CD14-positive monocyte (primary cell): ENCODE measurements at regions not wholly inside any gene's neighbourhood (a gene's known extent, or its start where the extent isn't known, plus 50 kb on each side); places are given as distances from the start of the nearest gene placed in this dataset.

ENCODE experiments used
- DNase-seq, 3 donors: peaks; one replicate each; pipeline ENCODE4 v3.0.0-alpha.2; 2011 to 2022
- H2AFZ ChIP-seq: 2 replicates; pipeline ENCODE4 v1.6.0; 2012; ENCODE audit warnings: mild to moderate bottlenecking, low read depth, low read length, inconsistent platforms; ENCODE audit not compliant: insufficient read depth, poor library complexity, severe bottlenecking
- H3K27ac ChIP-seq, 2 donors: 1 replicate in 1 of 2; 2 replicates in 1 of 2; pipeline ENCODE4 v1.5.1; 2012 to 2013; ENCODE audit warnings: low read length in 2 of 2, control low read depth in 1 of 2, inconsistent platforms in 1 of 2, low read depth in 1 of 2, mild to moderate bottlenecking in 1 of 2
- H3K27me3 ChIP-seq, 2 donors: one replicate each; pipeline versions ENCODE4 v1.6.0 to v1.6.1; 2011 to 2013; ENCODE audit warnings: low read length in 2 of 2; ENCODE audit not compliant: control insufficient read depth in 2 of 2, insufficient read depth in 2 of 2
- H3K36me3 ChIP-seq, 2 donors: replicated peaks in 1 of 2; 1 replicate in 1 of 2; 2 replicates in 1 of 2; pipeline versions ENCODE4 v1.5.1 to v1.6.1; 2012 to 2013; ENCODE audit warnings: low read length in 2 of 2, control low read depth in 1 of 2, inconsistent platforms in 1 of 2, mild to moderate bottlenecking in 1 of 2; ENCODE audit not compliant: insufficient read depth in 2 of 2, control insufficient read depth in 1 of 2
- H3K4me1 ChIP-seq, 2 donors: 1 replicate in 1 of 2; 2 replicates in 1 of 2; pipeline versions ENCODE4 v1.5.1 to v1.6.1; 2012 to 2013; ENCODE audit warnings: low read length in 2 of 2, control low read depth in 1 of 2, inconsistent platforms in 1 of 2, mild to moderate bottlenecking in 1 of 2, moderate library complexity in 1 of 2; ENCODE audit not compliant: insufficient read depth in 2 of 2, control insufficient read depth in 1 of 2
- H3K4me2 ChIP-seq: replicated peaks from 2 replicates; pipeline ENCODE3; 2012; ENCODE audit warnings: low read length, moderate library complexity, mild to moderate bottlenecking; ENCODE audit not compliant: poor library complexity, severe bottlenecking; ENCODE audit errors: extremely low read depth
- H3K4me3 ChIP-seq, 3 experiments: fragments of 200-600 bp in 1 of 3; sonication (generic) in 1 of 3; replicated peaks in 1 of 3; 1 replicate in 2 of 3; 2 replicates in 1 of 3; pipeline ENCODE4 v1.5.1; 2011 to 2013; ENCODE audit warnings: low read length in 3 of 3, mild to moderate bottlenecking in 3 of 3, control low read depth in 2 of 3, low read depth in 2 of 3, inconsistent platforms in 1 of 3, moderate library complexity in 1 of 3
- H3K79me2 ChIP-seq: 2 replicates; pipeline ENCODE4 v1.6.0; 2012; ENCODE audit warnings: mild to moderate bottlenecking, control low read depth, inconsistent platforms, low read length, moderate library complexity; ENCODE audit not compliant: insufficient read depth
- H3K9ac ChIP-seq: 2 replicates; pipeline ENCODE4 v1.6.0; 2017; ENCODE audit warnings: low read length, mild to moderate bottlenecking; ENCODE audit not compliant: insufficient read depth, poor library complexity, severe bottlenecking
- H3K9me3 ChIP-seq, 2 donors: replicated peaks in 1 of 2; 1 replicate in 1 of 2; 2 replicates in 1 of 2; pipeline versions ENCODE4 v1.5.1 to v1.6.1; 2012 to 2013; ENCODE audit warnings: low read length in 2 of 2, control low read depth in 1 of 2; ENCODE audit not compliant: control insufficient read depth in 1 of 2, insufficient read depth in 1 of 2
- H4K20me1 ChIP-seq: 2 replicates; pipeline ENCODE4 v1.6.0; 2012; ENCODE audit warnings: mild to moderate bottlenecking, low read length, control low read depth, moderate library complexity; ENCODE audit not compliant: insufficient read depth
- H3K27ac Mint-ChIP-seq, 7 donors: one replicate each; pipeline ENCODE4 v1.8.0; 2020; ENCODE audit warnings: mild to moderate bottlenecking in 7 of 7, mixed read lengths in 7 of 7, moderate library complexity in 6 of 7, inconsistent platforms in 2 of 7
- H3K27me3 Mint-ChIP-seq, 3 donors: one replicate each; pipeline ENCODE4 v1.8.0; 2021 to 2022; ENCODE audit warnings: low read depth in 3 of 3, mild to moderate bottlenecking in 3 of 3, mixed read lengths in 3 of 3, moderate library complexity in 3 of 3, inconsistent platforms in 1 of 3
- H3K36me3 Mint-ChIP-seq, 2 donors: one replicate each; pipeline ENCODE4 v1.8.0; 2020; ENCODE audit warnings: mixed read lengths in 2 of 2, inconsistent platforms in 1 of 2, mild to moderate bottlenecking in 1 of 2
- H3K4me1 Mint-ChIP-seq: one replicate; pipeline ENCODE4 v1.8.0; 2020; ENCODE audit warnings: mild to moderate bottlenecking, mixed read lengths
- H3K4me3 Mint-ChIP-seq, 2 donors: one replicate each; pipeline ENCODE4 v1.8.0; 2020; ENCODE audit warnings: mild to moderate bottlenecking in 2 of 2, mixed read lengths in 2 of 2, moderate library complexity in 1 of 2
- H3K9me3 Mint-ChIP-seq, 7 donors: one replicate each; pipeline ENCODE4 v1.8.0; 2020 to 2022; ENCODE audit warnings: mixed read lengths in 7 of 7, mild to moderate bottlenecking in 6 of 7, moderate library complexity in 6 of 7, inconsistent platforms in 2 of 7
- CTCF ChIP-seq: fragments of 200-600 bp; IDR thresholded peaks from one replicate; pipeline ENCODE4 v1.8.0; 2022; ENCODE audit warnings: antibody characterized with exemption, mild to moderate bottlenecking
- WGBS: methylation state at CpG from one replicate; pipeline ENCODE4 v1.1.5; 2013; ENCODE audit warnings: missing lambda C conversion rate; ENCODE audit not compliant: insufficient coverage; 5-methylcytosine and 5-hydroxymethylcytosine counted together
- intact Hi-C, 2 donors: fragments of 100-400 bp; cut with micrococcal nuclease; formaldehyde crosslinking; loops; one replicate each; pipeline versions ENCODE4 v1.15.0 to v1.15.1; 2023

- intact Hi-C loops = no loop called here
- Histone ChIP-seq H3K27ac (no peak overlapping the region), H4K20me1 (no peaks in the 10 kb centered on the region), H3K9me3 (no peaks in the 10 kb centered on the region), H3K4me1 (no peaks in the 10 kb centered on the region), H3K27me3 (no peaks in the 10 kb centered on the region), H3K4me3 (no peak overlapping the region), H3K36me3 (no peaks in the 10 kb centered on the region), H3K79me2 (no peaks in the 10 kb centered on the region), H2AFZ (no peak overlapping the region), H3K9ac (no peak overlapping the region), H3K4me2 (no peak overlapping the region)
- DNase-seq = no peak
- H3K27me3 Mint-ChIP-seq = no peaks in the 10 kb centered on the region
- H3K4me1 Mint-ChIP-seq = no peaks in the 10 kb centered on the region
- H3K9me3 Mint-ChIP-seq = peaks cover 0 to 6% (median 0%) of the 10 kb centered on the region in 7 donors
- no peak overlapping the region for H3K27ac Mint-ChIP-seq
- no peak overlapping the region for H3K4me3 Mint-ChIP-seq
- no CpG with 5 or more reads among the region's 3 CpGs for WGBS
- no peak for TF ChIP-seq CTCF
- H3K36me3 Mint-ChIP-seq = no peaks in the 10 kb centered on the region
These were observed 211.2 kb downstream of the GBA3 start for GRCh38 chr4:22903913-22904312.

- no peaks in the 10 kb centered on the region for H4K20me1 ChIP-seq
- H3K9me3 Mint-ChIP-seq = peaks cover 0 to 6% (median 0%) of the 10 kb centered on the region in 7 donors
- intact Hi-C loops = no loop called here
- no peak for DNase-seq
- H3K4me3 ChIP-seq = no peak overlapping the region
- H3K27ac ChIP-seq = no peak overlapping the region
- no peaks in the 10 kb centered on the region for H3K36me3 ChIP-seq
- H3K36me3 Mint-ChIP-seq = no peaks in the 10 kb centered on the region
- peaks cover 2% of the 10 kb centered on the region for H3K4me1 Mint-ChIP-seq
- H3K4me1 ChIP-seq = no peaks in the 10 kb centered on the region
- no peak overlapping the region for H3K4me3 Mint-ChIP-seq
- H2AFZ ChIP-seq = no peak overlapping the region
- no peaks in the 10 kb centered on the region for H3K27me3 ChIP-seq
- TF ChIP-seq CTCF = no peak
- no peaks in the 10 kb centered on the region for H3K79me2 ChIP-seq
- no peak overlapping the region for H3K9ac ChIP-seq
- H3K4me2 ChIP-seq = no peak overlapping the region
- no CpG with 5 or more reads among the region's 1 CpG for WGBS
- H3K27me3 Mint-ChIP-seq = peaks cover 0 to 2% (median 0%) of the 10 kb centered on the region in 3 donors
- no peaks in the 10 kb centered on the region for H3K9me3 ChIP-seq
- H3K27ac Mint-ChIP-seq = no peak overlapping the region
These were observed 208.9 kb downstream of the GBA3 start for GRCh38 chr4:22901631-22902030.
